Upper lobe of left lung (tissue), 6 donors: ENCODE measurements at regions not wholly inside any gene's neighbourhood (a gene's known extent, or its start where the extent isn't known, plus 50 kb on each side); places are given as distances from the start of the nearest gene placed in this dataset.

Experiments used
- ATAC-seq, 2 donors: fragments of 200-7000 bp; cut with Tn5 transposase; one replicate each; pipeline ENCODE4 v1.9.1; 2022; ENCODE audit warnings: mild to moderate bottlenecking in 2 of 2, moderate library complexity in 2 of 2; ENCODE audit not compliant: low FRiP score in 2 of 2
- DNase-seq, 2 donors: peaks; one replicate each; pipeline ENCODE4 v3.0.0-alpha.2; 2019 to 2020
- H3K27ac ChIP-seq, 4 donors: fragments of 200-600 bp; sonication (generic); one replicate each; pipeline ENCODE4 v1.5.1; 2016 to 2019
- H3K27me3 ChIP-seq, 4 donors: fragments of 200-600 bp; sonication (generic); one replicate each; pipeline ENCODE4 v1.5.1; 2017 to 2019
- H3K36me3 ChIP-seq, 4 donors: fragments of 200-600 bp; sonication (generic); one replicate each; pipeline ENCODE4 v1.5.1; 2016 to 2019
- H3K4me1 ChIP-seq, 4 donors: fragments of 200-600 bp; sonication (generic); one replicate each; pipeline ENCODE4 v1.5.1; 2018 to 2019
- H3K4me3 ChIP-seq, 4 donors: fragments of 200-600 bp; sonication (generic); one replicate each; pipeline ENCODE4 v1.5.1; 2017 to 2019; ENCODE audit warnings: mild to moderate bottlenecking in 2 of 4, moderate library complexity in 1 of 4
- H3K9me3 ChIP-seq, 4 donors: fragments of 200-600 bp; sonication (generic); one replicate each; pipeline ENCODE4 v1.5.1; 2018 to 2019
- EP300 ChIP-seq, 4 donors: sonication (generic); formaldehyde crosslinking; IDR thresholded peaks; one replicate each; pipeline ENCODE4 v1.5.1; 2017; ENCODE audit warnings: antibody characterized with exemption in 4 of 4, control low read depth in 2 of 4
- POLR2A ChIP-seq, 4 donors: fragments of 450-650 bp; IDR thresholded peaks; one replicate each; pipeline ENCODE4 v1.5.1; 2016 to 2017; ENCODE audit warnings: antibody characterized with exemption in 4 of 4, mild to moderate bottlenecking in 2 of 4
- POLR2AphosphoS5 ChIP-seq, 2 donors: sonication (generic); formaldehyde crosslinking; IDR thresholded peaks; one replicate each; pipeline ENCODE4 v1.5.1; 2017; ENCODE audit warnings: antibody characterized with exemption in 2 of 2
- WGBS, 2 donors: methylation state at CpG; one replicate each; pipeline ENCODE4 v1.1.5; 2017 to 2018; 5-methylcytosine and 5-hydroxymethylcytosine counted together
- TF ChIP-seq, protein P1 (sequence below), 6 experiments: fragments of 450-650 bp in 4 of 6; fragments of 200-600 bp in 2 of 6; sonication (generic) in 2 of 6; IDR thresholded peaks; one replicate each; pipeline ENCODE4 v1.5.1; 2016 to 2019; ENCODE audit warnings: antibody characterized with exemption in 6 of 6
- donor health status: DM: no; HTN: no; CAD: no; lungs with moderate emphysema.
- donor health status: DM: no; HTN: yes; CAD: no; lungs with severe emphysema.

DNA sequence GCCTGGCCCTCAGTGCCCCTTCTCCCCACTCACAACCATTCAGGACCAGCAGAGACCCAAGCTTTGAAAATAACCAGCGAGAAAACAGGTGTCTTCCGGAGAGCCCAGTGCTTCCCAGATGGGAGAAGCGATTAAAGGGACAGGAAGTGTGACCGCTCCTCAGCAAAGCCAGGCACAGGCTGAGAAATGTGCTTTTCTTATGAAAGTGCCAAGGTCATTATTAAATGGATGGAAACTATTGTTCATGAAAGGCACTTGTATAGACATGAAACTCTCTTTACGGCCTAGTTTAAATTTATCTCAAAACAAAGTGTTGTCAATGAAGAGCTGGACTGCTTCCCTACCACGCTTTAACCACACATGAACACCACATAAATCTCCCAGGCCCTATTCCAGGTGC is 210.4 kb downstream of the SPTSSA start:
- Histone ChIP-seq H3K9me3 (no peaks in the 10 kb centered on the region), H3K4me1 (no peaks in the 10 kb centered on the region), H3K4me3 (no peak overlapping the region), H3K27me3 (no peaks in the 10 kb centered on the region), H3K36me3 (no peaks in the 10 kb centered on the region), H3K27ac (no peak overlapping the region)
- WGBS, 2 donors: 65 to 66% methylated on average over 6 of the region's 6 CpGs
- DNase-seq (no peak), ATAC-seq (no peak)
- TF ChIP-seq, protein P1, sequence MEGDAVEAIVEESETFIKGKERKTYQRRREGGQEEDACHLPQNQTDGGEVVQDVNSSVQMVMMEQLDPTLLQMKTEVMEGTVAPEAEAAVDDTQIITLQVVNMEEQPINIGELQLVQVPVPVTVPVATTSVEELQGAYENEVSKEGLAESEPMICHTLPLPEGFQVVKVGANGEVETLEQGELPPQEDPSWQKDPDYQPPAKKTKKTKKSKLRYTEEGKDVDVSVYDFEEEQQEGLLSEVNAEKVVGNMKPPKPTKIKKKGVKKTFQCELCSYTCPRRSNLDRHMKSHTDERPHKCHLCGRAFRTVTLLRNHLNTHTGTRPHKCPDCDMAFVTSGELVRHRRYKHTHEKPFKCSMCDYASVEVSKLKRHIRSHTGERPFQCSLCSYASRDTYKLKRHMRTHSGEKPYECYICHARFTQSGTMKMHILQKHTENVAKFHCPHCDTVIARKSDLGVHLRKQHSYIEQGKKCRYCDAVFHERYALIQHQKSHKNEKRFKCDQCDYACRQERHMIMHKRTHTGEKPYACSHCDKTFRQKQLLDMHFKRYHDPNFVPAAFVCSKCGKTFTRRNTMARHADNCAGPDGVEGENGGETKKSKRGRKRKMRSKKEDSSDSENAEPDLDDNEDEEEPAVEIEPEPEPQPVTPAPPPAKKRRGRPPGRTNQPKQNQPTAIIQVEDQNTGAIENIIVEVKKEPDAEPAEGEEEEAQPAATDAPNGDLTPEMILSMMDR (IDR thresholded peaks at IDR 0.05): no peak
- no peak for TF ChIP-seq EP300 (IDR thresholded peaks at IDR 0.05)
- TF ChIP-seq POLR2AphosphoS5 (IDR thresholded peaks at IDR 0.05): no peak
- TF ChIP-seq POLR2A (IDR thresholded peaks at IDR 0.05): no peak

DNA sequence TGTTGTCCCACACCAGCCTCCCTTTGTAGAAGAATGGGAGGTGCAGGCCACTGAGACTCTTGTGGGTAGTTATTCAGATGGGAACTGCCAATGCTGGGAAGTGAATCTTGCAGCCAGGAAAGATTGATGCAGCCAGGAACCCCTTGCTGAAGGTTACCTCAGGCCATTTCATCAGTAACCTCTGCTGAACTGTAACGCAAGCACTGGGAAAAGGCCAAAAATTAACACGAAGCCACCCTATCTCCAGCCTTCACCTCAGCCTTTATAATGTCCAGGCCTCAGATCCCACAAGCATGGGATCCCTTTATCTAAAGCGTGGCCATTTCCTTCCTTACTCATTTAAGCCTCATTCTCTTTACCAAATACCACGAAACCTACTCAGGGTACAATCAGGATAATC is 211.1 kb downstream of the SPTSSA start:
- TF ChIP-seq POLR2AphosphoS5 (IDR thresholded peaks at IDR 0.05) (no peak), POLR2A (IDR thresholded peaks at IDR 0.05) (no peak), EP300 (IDR thresholded peaks at IDR 0.05) (no peak)
- TF ChIP-seq, protein P1 (IDR thresholded peaks at IDR 0.05): no peak
- Histone ChIP-seq H3K36me3 (no peaks in the 10 kb centered on the region), H3K4me3 (no peak overlapping the region), H3K27me3 (no peaks in the 10 kb centered on the region), H3K27ac (no peak overlapping the region), H3K4me1 (no peaks in the 10 kb centered on the region), H3K9me3 (no peaks in the 10 kb centered on the region)
- WGBS, 2 donors: 71 to 90% methylated on average over 4 of the region's 4 CpGs
- DNase-seq (no peak), ATAC-seq (no peak)

DNA sequence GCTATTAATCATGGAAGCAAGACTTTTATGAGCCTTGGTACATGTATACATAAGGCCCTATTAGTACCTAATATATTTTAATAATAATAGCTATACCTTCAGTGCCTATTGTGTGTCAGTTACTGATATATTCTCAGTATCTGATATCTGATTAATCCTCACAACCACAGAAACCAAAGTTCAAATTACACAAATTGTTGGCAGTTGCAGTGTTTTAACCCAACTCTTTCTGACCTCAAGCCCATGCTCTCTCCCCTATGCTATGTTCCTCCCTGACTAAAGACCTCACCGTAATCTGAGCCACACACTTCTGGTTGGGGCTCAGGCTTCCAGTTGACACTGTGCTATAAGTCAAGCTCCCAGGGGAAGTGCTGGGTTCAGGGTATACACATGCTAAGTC is 214.4 kb downstream of the SPTSSA start:
- 0 to 94% methylated on average over 1 of the region's 1 CpG for WGBS, 2 donors
- Histone ChIP-seq H3K27ac (no peak overlapping the region), H3K4me1 (no peaks in the 10 kb centered on the region), H3K27me3 (no peaks in the 10 kb centered on the region), H3K9me3 (no peaks in the 10 kb centered on the region), H3K36me3 (no peaks in the 10 kb centered on the region), H3K4me3 (no peak overlapping the region)
- ATAC-seq (no peak), DNase-seq (no peak)
- no peak for TF ChIP-seq EP300 (IDR thresholded peaks at IDR 0.05)
- no peak for TF ChIP-seq POLR2AphosphoS5 (IDR thresholded peaks at IDR 0.05)
- TF ChIP-seq, protein P1 (IDR thresholded peaks at IDR 0.05): no peak
- no peak for TF ChIP-seq POLR2A (IDR thresholded peaks at IDR 0.05)

DNA sequence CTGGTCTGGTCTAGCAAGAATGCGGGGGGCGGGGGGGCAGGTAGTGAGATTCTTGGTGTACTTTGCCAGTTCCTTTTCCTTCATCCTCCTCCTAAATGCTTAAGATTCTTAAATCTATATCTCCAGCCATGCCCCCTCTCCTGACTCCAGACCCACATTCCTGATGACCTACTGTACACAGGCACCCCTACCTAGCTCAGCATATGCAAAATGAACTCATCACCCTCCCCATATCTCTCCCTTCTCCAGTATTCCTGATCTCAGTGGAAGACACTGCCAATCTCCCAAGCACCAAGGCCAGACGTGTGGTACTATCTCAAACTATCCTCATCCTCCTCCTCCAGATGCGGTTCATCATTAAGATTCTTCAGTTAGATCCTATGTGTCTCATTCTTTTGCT is 215.8 kb downstream of the SPTSSA start:
- Histone ChIP-seq H3K27me3 (no peaks in the 10 kb centered on the region), H3K36me3 (no peaks in the 10 kb centered on the region), H3K9me3 (no peaks in the 10 kb centered on the region), H3K27ac (no peak overlapping the region), H3K4me1 (no peaks in the 10 kb centered on the region), H3K4me3 (no peak overlapping the region)
- TF ChIP-seq POLR2A (IDR thresholded peaks at IDR 0.05) (no peak), EP300 (IDR thresholded peaks at IDR 0.05) (no peak), POLR2AphosphoS5 (IDR thresholded peaks at IDR 0.05) (no peak)
- TF ChIP-seq, protein P1 (IDR thresholded peaks at IDR 0.05): no peak
- DNase-seq (no peak), ATAC-seq (no peak)
- 48 to 88% methylated on average over 4 of the region's 4 CpGs for WGBS, 2 donors

DNA sequence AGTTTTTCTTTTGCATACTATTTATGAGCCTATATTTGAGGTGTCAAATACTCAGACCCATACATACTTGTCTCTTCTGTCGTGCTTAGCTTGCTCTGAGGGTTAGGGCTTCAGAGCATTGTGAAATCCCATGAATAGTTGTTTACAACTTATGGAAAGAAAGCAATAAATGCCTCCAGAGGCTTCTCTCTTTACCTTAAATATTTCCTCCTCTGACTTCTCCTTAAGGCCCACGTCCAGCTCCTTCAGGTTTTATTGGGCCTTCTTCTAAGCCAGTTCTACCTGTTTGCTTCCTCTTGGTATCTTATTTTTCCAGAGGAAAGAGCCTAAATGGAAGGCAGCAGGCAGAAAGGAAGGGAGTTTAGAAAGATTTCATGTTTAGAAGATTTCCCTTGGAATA is 218.6 kb downstream of the SPTSSA start:
- 75 to 76% methylated on average over 2 of the region's 2 CpGs for WGBS, 2 donors
- Histone ChIP-seq H3K27me3 (no peaks in the 10 kb centered on the region), H3K9me3 (no peaks in the 10 kb centered on the region), H3K4me1 (no peaks in the 10 kb centered on the region), H3K36me3 (no peaks in the 10 kb centered on the region), H3K4me3 (no peak overlapping the region), H3K27ac (no peak overlapping the region)
- DNase-seq (no peak), ATAC-seq (no peak)
- TF ChIP-seq POLR2AphosphoS5 (IDR thresholded peaks at IDR 0.05): no peak
- TF ChIP-seq POLR2A (IDR thresholded peaks at IDR 0.05): no peak
- TF ChIP-seq, protein P1 (IDR thresholded peaks at IDR 0.05): no peak
- no peak for TF ChIP-seq EP300 (IDR thresholded peaks at IDR 0.05)
